A549 (cell line): ENCODE measurements at regions not wholly inside any gene's neighbourhood (a gene's known extent, or its start where the extent isn't known, plus 50 kb on each side); places are given as distances from the start of the nearest gene placed in this dataset.

ENCODE experiments used
- ATAC-seq, 2 experiments: fragments of 200-7000 bp in 1 of 2; fragments of >200 bp in 1 of 2; cut with Nextera tagmentation in 1 of 2; cut with Tn5 transposase in 1 of 2; 3 replicates each; pipeline versions ENCODE4 v1.8.0 to v1.9.1; 2018 to 2020; ENCODE audit warnings: mild to moderate bottlenecking in 1 of 2, moderate library complexity in 1 of 2
- CTCF ChIA-PET: fragments of 300-600 bp; sonication (Branson Sonifier 250); formaldehyde crosslinking; extraction: SDS; loops from one replicate; lab custom pipeline; 2021; ENCODE audit warnings: antibody characterized with exemption, inconsistent platforms; lab: Yijun Ruan, JAX
- POLR2A ChIA-PET: fragments of 350-600 bp; formaldehyde crosslinking; extraction: SDS; loops from one replicate; lab custom pipeline; 2021; ENCODE audit warnings: antibody characterized with exemption, inconsistent platforms; lab: Yijun Ruan, JAX
- DNase-seq, 2 experiments: peaks; one replicate each; pipeline versions ENCODE4 v3.0.0 to v3.0.0-alpha.2; 2011 to 2016; ENCODE audit warnings: low read depth in 1 of 2, low spot score in 1 of 2
- FAIRE-seq: peaks from 2 replicates; lab custom pipeline; 2011; peaks lifted over from hg19 to GRCh38; lab: Jason Lieb, UNC
- H3K27ac ChIP-seq, 2 experiments: fragments of >200 bp; sonication (Bioruptor Twin); formaldehyde crosslinking; 3 replicates each; pipeline ENCODE4 v1.5.1; 2016 to 2017
- H3K4me1 ChIP-seq: fragments of >200 bp; sonication (Bioruptor Twin); formaldehyde crosslinking; 3 replicates; pipeline ENCODE4 v1.6.1; 2016
- H3K4me2 ChIP-seq: fragments of >200 bp; sonication (Bioruptor Twin); formaldehyde crosslinking; 3 replicates; pipeline ENCODE4 v1.6.1; 2016
- H3K4me3 ChIP-seq: fragments of >200 bp; sonication (Bioruptor Twin); formaldehyde crosslinking; 3 replicates; pipeline ENCODE4 v1.5.1; 2016
- H3K9me3 ChIP-seq: fragments of >200 bp; sonication (Bioruptor Twin); formaldehyde crosslinking; 3 replicates; pipeline ENCODE4 v1.6.1; 2016
- CBX8 ChIP-seq: fragments of 200-600 bp; sonication (generic); IDR thresholded peaks from 2 replicates; pipeline ENCODE4 v1.6.1; 2016
- EP300 ChIP-seq, 2 experiments: fragments of >200 bp; sonication (Bioruptor Twin); formaldehyde crosslinking; IDR thresholded peaks; 2 replicates in 1 of 2; 3 replicates in 1 of 2; pipeline ENCODE4 v1.6.1; 2016 to 2017
- HOXA7 ChIP-seq: fragments of 250-450 bp; sonication (Bioruptor Pico); IDR thresholded peaks from 2 replicates; pipeline ENCODE4 v1.5.0; 2020; ENCODE audit warnings: mild to moderate bottlenecking, moderate library complexity
- HOXB13 ChIP-seq: fragments of 250-450 bp; sonication (Bioruptor Pico); IDR thresholded peaks from 2 replicates; pipeline ENCODE4 v1.5.0; 2020; ENCODE audit warnings: low read depth, mild to moderate bottlenecking, moderate library complexity
- JUN ChIP-seq, 2 experiments: fragments of >200 bp; sonication (Bioruptor Twin); formaldehyde crosslinking; IDR thresholded peaks; 2 replicates in 1 of 2; 3 replicates in 1 of 2; pipeline ENCODE4 v1.6.1; 2016 to 2017
- JUNB ChIP-seq: fragments of >200 bp; sonication (Bioruptor Twin); formaldehyde crosslinking; IDR thresholded peaks from 2 replicates; pipeline ENCODE4 v1.6.1; 2016
- KDM1A ChIP-seq: fragments of 200-600 bp; sonication (generic); IDR thresholded peaks from 2 replicates; pipeline ENCODE4 v1.6.1; 2016; ENCODE audit warnings: low read depth, mild to moderate bottlenecking
- MYC ChIP-seq: IDR thresholded peaks from 2 replicates; pipeline ENCODE4 v1.6.1; 2012; ENCODE audit warnings: mild to moderate bottlenecking, inconsistent platforms, low read length, improper control_type of control experiment, borderline replicate concordance
- NPAS2 ChIP-seq: fragments of 250-450 bp; sonication (Bioruptor Pico); IDR thresholded peaks from 2 replicates; pipeline ENCODE4 v1.8.0; 2022; ENCODE audit warnings: mild to moderate bottlenecking, moderate library complexity, borderline replicate concordance
- RFX5 ChIP-seq: fragments of 450-650 bp; IDR thresholded peaks from 2 replicates; pipeline ENCODE4 v1.7.1; 2014; ENCODE audit warnings: antibody characterized with exemption, mild to moderate bottlenecking, moderate library complexity
- RNF2 ChIP-seq: fragments of 200-600 bp; sonication (generic); IDR thresholded peaks from 2 replicates; pipeline ENCODE4 v1.6.1; 2016; ENCODE audit warnings: low read depth, mild to moderate bottlenecking, antibody characterized with exemption, moderate library complexity, borderline replicate concordance
- USF2 ChIP-seq: fragments of 450-650 bp; IDR thresholded peaks from 2 replicates; pipeline ENCODE4 v1.6.1; 2014; ENCODE audit warnings: antibody characterized with exemption
- ZFP36 ChIP-seq: fragments of 450-650 bp; IDR thresholded peaks from 2 replicates; pipeline ENCODE4 v1.6.1; 2014; ENCODE audit warnings: borderline replicate concordance; ENCODE audit not compliant: partially characterized antibody
- ZNF302 ChIP-seq: fragments of 250-450 bp; sonication (Bioruptor Pico); IDR thresholded peaks from 2 replicates; pipeline ENCODE4 v1.9.0; 2021; ENCODE audit warnings: inconsistent platforms, mild to moderate bottlenecking, moderate library complexity
- ZSCAN20 ChIP-seq: fragments of 250-450 bp; sonication (Bioruptor Pico); IDR thresholded peaks from 2 replicates; pipeline ENCODE4 v1.8.0; 2022; ENCODE audit warnings: mild to moderate bottlenecking, moderate library complexity
- WGBS: methylation state at CpG from one replicate; pipeline ENCODE4 v1.1.6; 2017; ENCODE audit errors: missing lambda C conversion rate; 5-methylcytosine and 5-hydroxymethylcytosine counted together
- TF ChIP-seq, protein P1 (sequence below): fragments of 150-350 bp; IDR thresholded peaks from 2 replicates; pipeline ENCODE4 v1.6.1; 2014; ENCODE audit warnings: low read depth, mild to moderate bottlenecking, low read length

DNA sequence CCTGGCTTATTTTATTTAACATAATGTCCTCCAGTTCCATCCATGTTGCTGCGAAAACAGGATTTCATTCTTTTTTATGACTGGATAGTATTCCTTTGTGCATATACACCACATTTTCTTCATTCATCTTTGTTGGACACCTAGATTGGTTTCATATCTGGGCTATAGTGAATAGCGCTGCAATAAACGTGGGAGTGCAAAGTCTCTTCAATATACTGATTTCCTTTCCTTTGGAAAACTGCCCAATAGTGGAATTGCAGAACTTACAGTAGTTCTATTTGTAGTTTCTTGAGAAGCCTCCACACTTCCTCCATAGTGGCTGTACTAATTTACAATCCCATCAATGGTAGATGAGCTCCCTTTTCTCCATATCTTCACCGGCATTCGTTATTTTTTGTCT, 72.5 kb upstream of the KLHL25 start (continued):
- TF ChIP-seq ZSCAN20 (CRISPR knock-in tag) = no peak
- no peak for TF ChIP-seq RNF2
- no peak for TF ChIP-seq HOXB13 (CRISPR knock-in tag)

DNA sequence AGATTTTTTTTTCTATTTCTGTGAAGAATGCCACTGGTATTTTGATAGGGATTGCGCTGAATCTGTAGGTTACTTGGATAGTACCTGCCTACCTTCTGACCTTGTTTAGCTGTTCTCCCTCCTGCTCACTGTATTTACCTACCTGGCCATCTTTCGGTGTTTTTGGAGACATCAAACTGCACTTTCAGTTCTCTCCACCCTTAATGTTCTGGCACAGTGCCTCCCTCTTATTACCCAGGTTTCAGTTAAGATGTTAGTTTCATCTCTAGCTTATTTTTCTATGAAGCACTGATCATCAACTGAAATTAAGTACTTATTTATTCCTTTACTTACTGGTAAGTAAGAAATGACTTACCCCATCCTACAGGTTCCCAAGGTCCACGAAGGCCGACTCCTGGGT, 74.4 kb upstream of the KLHL25 start:
- H3K4me2 ChIP-seq = no peak overlapping the region
- 27% methylated on average over 4 of the region's 4 CpGs for WGBS
- DNase-seq (no peak), FAIRE-seq (peak; percentile 43), ATAC-seq (no peak)
- H3K4me3 ChIP-seq = no peak overlapping the region
- ChIA-PET POLR2A (no interaction called here), CTCF (interaction anchor here (0.7 to 1.2 kb wide), 2 partner anchors 11 to 881 kb away, joined by 3 to 7 read pairs; no protein-coding TSS in a partner anchor)
- no peaks in the 10 kb centered on the region for H3K9me3 ChIP-seq
- no peak for TF ChIP-seq JUNB
- no peak overlapping the region for H3K27ac ChIP-seq
- no peaks in the 10 kb centered on the region for H3K4me1 ChIP-seq

- POLR2A ChIA-PET = no interaction called here
- no peak overlapping the region for H3K4me2 ChIP-seq
- 13% methylated on average over 10 of the region's 10 CpGs for WGBS
- DNase-seq (no peak), ATAC-seq (no peak), FAIRE-seq (no peak)
- H3K4me3 ChIP-seq = no peak overlapping the region
- CTCF ChIA-PET = interaction anchor here (0.6 to 2.3 kb wide), 4 partner anchors 10 to 1312 kb away, joined by 3 to 12 read pairs (median 3); no protein-coding TSS in a partner anchor
- TF ChIP-seq, protein P1, sequence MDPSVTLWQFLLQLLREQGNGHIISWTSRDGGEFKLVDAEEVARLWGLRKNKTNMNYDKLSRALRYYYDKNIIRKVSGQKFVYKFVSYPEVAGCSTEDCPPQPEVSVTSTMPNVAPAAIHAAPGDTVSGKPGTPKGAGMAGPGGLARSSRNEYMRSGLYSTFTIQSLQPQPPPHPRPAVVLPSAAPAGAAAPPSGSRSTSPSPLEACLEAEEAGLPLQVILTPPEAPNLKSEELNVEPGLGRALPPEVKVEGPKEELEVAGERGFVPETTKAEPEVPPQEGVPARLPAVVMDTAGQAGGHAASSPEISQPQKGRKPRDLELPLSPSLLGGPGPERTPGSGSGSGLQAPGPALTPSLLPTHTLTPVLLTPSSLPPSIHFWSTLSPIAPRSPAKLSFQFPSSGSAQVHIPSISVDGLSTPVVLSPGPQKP = no peak
- no peak for TF ChIP-seq MYC
- no peak for TF ChIP-seq KDM1A
- no peak for TF ChIP-seq HOXA7 (CRISPR knock-in tag)
- no peak overlapping the region for H3K27ac ChIP-seq
- no peaks in the 10 kb centered on the region for H3K4me1 ChIP-seq
- H3K9me3 ChIP-seq = no peaks in the 10 kb centered on the region
Observed at GRCh38 chr15:85870216-85871014, 75.7 kb upstream of the KLHL25 start.

DNA sequence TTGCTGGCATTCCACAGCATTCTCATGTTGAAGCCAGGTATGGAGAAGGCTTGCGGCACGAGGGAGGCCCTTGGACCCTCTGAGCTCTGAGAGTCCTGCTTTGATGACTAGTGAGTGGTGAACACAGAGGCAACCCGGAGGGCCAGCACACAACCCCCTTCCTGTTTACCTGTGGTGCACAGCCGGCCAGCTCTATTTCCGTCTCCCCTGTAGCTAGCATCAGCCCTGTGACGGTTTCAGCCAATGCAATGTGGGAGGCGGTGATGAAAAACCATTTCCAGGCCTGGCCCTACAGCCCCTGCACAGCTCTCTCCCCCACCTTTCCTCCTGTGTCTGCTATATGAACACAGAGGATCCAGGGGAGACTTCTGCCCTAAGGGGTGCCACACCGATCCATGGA, 76.8 kb upstream of the KLHL25 start:
- Histone ChIP-seq H3K9me3 (no peaks in the 10 kb centered on the region), H3K4me1 (no peaks in the 10 kb centered on the region), H3K4me2 (no peak overlapping the region), H3K27ac (no peak overlapping the region)
- DNase-seq (no peak), FAIRE-seq (no peak)
- no peak for TF ChIP-seq JUN (IDR thresholded peaks at IDR 0.05)
- no peak for TF ChIP-seq RFX5
- no peak for TF ChIP-seq USF2
- no peak for TF ChIP-seq HOXB13 (CRISPR knock-in tag)
- TF ChIP-seq, protein P1 = no peak
- TF ChIP-seq RNF2 = no peak
- TF ChIP-seq EP300 (IDR thresholded peaks at IDR 0.05) = no peak
- TF ChIP-seq ZNF302 (CRISPR knock-in tag) = no peak
- TF ChIP-seq CBX8 = no peak
- no peak for TF ChIP-seq ZFP36
- no peak for TF ChIP-seq NPAS2 (CRISPR knock-in tag)
- TF ChIP-seq, all 56 proteins: peak for 0
- CTCF ChIA-PET = interaction anchor here (1.0 to 2.3 kb wide), 3 partner anchors 9 to 17 kb away, joined by 3 to 12 read pairs (median 4); no protein-coding TSS in a partner anchor
- 57% methylated on average over 8 of the region's 8 CpGs for WGBS
- H3K4me3 ChIP-seq = no peak overlapping the region
- no peak for ATAC-seq
- POLR2A ChIA-PET = no interaction called here
